ENCODE measurements at regions not wholly inside any gene's neighbourhood (a gene's known extent, or its start where the extent isn't known, plus 50 kb on each side); places are given as distances from the start of the nearest gene placed in this dataset.

- no peaks in the 10 kb centered on the region for H4K20me1 ChIP-seq (ENCODE audit: insufficient read depth, low read length)
- H3K27me3 ChIP-seq (ENCODE audit: insufficient read depth, low read length, poor library complexity), result no peaks in the 10 kb centered on the region
- no peak overlapping the region for H3K9ac ChIP-seq (ENCODE audit: low read depth, low read length)
- H3K79me2 ChIP-seq (ENCODE audit: insufficient read depth, low read length), result no peaks in the 10 kb centered on the region
- H3K9me3 ChIP-seq (ENCODE audit: insufficient read depth, low read length, severe bottlenecking), result no peaks in the 10 kb centered on the region
- TF ChIP-seq, protein P1, sequence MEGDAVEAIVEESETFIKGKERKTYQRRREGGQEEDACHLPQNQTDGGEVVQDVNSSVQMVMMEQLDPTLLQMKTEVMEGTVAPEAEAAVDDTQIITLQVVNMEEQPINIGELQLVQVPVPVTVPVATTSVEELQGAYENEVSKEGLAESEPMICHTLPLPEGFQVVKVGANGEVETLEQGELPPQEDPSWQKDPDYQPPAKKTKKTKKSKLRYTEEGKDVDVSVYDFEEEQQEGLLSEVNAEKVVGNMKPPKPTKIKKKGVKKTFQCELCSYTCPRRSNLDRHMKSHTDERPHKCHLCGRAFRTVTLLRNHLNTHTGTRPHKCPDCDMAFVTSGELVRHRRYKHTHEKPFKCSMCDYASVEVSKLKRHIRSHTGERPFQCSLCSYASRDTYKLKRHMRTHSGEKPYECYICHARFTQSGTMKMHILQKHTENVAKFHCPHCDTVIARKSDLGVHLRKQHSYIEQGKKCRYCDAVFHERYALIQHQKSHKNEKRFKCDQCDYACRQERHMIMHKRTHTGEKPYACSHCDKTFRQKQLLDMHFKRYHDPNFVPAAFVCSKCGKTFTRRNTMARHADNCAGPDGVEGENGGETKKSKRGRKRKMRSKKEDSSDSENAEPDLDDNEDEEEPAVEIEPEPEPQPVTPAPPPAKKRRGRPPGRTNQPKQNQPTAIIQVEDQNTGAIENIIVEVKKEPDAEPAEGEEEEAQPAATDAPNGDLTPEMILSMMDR (IDR thresholded peaks at IDR 0.05; ENCODE audit: borderline replicate concordance, extremely low read depth, low read length, poor library complexity, severe bottlenecking), result no peak
- TF ChIP-seq EZH2 (IDR thresholded peaks at IDR 0.05; ENCODE audit: borderline replicate concordance, low read depth, low read length, severe bottlenecking), result no peak
- no peaks in the 10 kb centered on the region for H3K4me1 ChIP-seq (ENCODE audit: insufficient read depth, low read length)
- no peak overlapping the region for H3K4me3 ChIP-seq (ENCODE audit: low read depth in 1 of 2, low read length in 2 of 2)
- H3K4me2 ChIP-seq (ENCODE audit: insufficient read depth, low read length), result no peak overlapping the region
- no peak overlapping the region for H2AFZ ChIP-seq (ENCODE audit: low read depth, low read length)
- ATAC-seq (ENCODE audit: insufficient read depth, low read depth) (no peak), DNase-seq (no peak)
- no peaks in the 10 kb centered on the region for H3K36me3 ChIP-seq (ENCODE audit: insufficient read depth, low read length)
- no peak overlapping the region for H3K27ac ChIP-seq (ENCODE audit: low read length)
These were observed 946.4 kb upstream of the PTPRD start for GRCh38 chr9:11559001-11559776.

GRCh38 chr9:11577522-11577921 lies 964.7 kb upstream of the PTPRD start:
- Histone ChIP-seq H3K27ac (ENCODE audit: low read length) (no peak overlapping the region), H3K4me2 (ENCODE audit: insufficient read depth, low read length) (no peak overlapping the region), H3K4me3 (ENCODE audit: low read depth in 1 of 2, low read length in 2 of 2) (no peak overlapping the region), H2AFZ (ENCODE audit: low read depth, low read length) (no peak overlapping the region), H3K9me3 (ENCODE audit: insufficient read depth, low read length, severe bottlenecking) (no peaks in the 10 kb centered on the region), H3K27me3 (ENCODE audit: insufficient read depth, low read length, poor library complexity) (no peaks in the 10 kb centered on the region), H3K79me2 (ENCODE audit: insufficient read depth, low read length) (no peaks in the 10 kb centered on the region), H3K4me1 (ENCODE audit: insufficient read depth, low read length) (no peaks in the 10 kb centered on the region), H4K20me1 (ENCODE audit: insufficient read depth, low read length) (no peaks in the 10 kb centered on the region), H3K36me3 (ENCODE audit: insufficient read depth, low read length) (no peaks in the 10 kb centered on the region), H3K9ac (ENCODE audit: low read depth, low read length) (no peak overlapping the region)
- ATAC-seq (ENCODE audit: insufficient read depth, low read depth), result no peak
- TF ChIP-seq, protein P1 (IDR thresholded peaks at IDR 0.05; ENCODE audit: borderline replicate concordance, extremely low read depth, low read length, poor library complexity, severe bottlenecking), result no peak
- no peak for TF ChIP-seq EZH2 (IDR thresholded peaks at IDR 0.05; ENCODE audit: borderline replicate concordance, low read depth, low read length, severe bottlenecking)
- no peak for DNase-seq

DNA sequence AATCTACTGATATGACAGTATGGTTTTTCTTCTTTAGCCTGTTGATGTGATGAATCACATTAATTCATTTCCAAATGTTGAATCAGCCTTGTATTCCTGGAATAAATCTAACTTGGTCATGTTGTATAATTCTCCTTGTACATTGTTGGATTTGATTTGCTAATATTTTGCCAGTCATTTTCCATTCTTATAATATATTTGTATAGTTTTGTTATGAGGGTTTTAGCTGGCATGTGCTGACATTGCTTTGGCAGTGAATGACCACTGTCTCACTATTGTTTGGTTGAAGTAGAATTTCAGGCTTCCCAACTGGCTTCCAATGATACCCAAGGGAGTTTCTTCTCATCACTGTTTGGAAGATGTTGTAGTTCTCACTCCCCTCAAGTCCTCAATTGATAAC lies 983.0 kb upstream of the PTPRD start:
- H3K4me3 ChIP-seq (ENCODE audit: low read depth in 1 of 2, low read length in 2 of 2), result no peak overlapping the region
- H3K4me2 ChIP-seq (ENCODE audit: insufficient read depth, low read length), result no peak overlapping the region
- ATAC-seq (ENCODE audit: insufficient read depth, low read depth), result no peak

More for the DNA sequence above, 983.0 kb upstream of the PTPRD start:
- Histone ChIP-seq H3K27me3 (ENCODE audit: insufficient read depth, low read length, poor library complexity) (no peaks in the 10 kb centered on the region), H3K9ac (ENCODE audit: low read depth, low read length) (no peak overlapping the region), H3K4me1 (ENCODE audit: insufficient read depth, low read length) (no peaks in the 10 kb centered on the region), H2AFZ (ENCODE audit: low read depth, low read length) (no peak overlapping the region), H3K27ac (ENCODE audit: low read length) (no peak overlapping the region), H3K79me2 (ENCODE audit: insufficient read depth, low read length) (no peaks in the 10 kb centered on the region), H3K36me3 (ENCODE audit: insufficient read depth, low read length) (no peaks in the 10 kb centered on the region), H3K9me3 (ENCODE audit: insufficient read depth, low read length, severe bottlenecking) (no peaks in the 10 kb centered on the region), H4K20me1 (ENCODE audit: insufficient read depth, low read length) (no peaks in the 10 kb centered on the region)
- no peak for TF ChIP-seq EZH2 (IDR thresholded peaks at IDR 0.05; ENCODE audit: borderline replicate concordance, low read depth, low read length, severe bottlenecking)
- TF ChIP-seq, protein P1 (IDR thresholded peaks at IDR 0.05; ENCODE audit: borderline replicate concordance, extremely low read depth, low read length, poor library complexity, severe bottlenecking), result no peak
- DNase-seq, result no peak
